Endodermal cell (in vitro differentiated cells): ENCODE measurements at regions not wholly inside any gene's neighbourhood (a gene's known extent, or its start where the extent isn't known, plus 50 kb on each side); places are given as distances from the start of the nearest gene placed in this dataset.
"Not testable (repeated sequence)": the region's sequence is repeated elsewhere in the genome, so short reads cannot be mapped to it uniquely, and the experiment has no call there.

ENCODE experiments used
- DNase-seq: peaks from one replicate; pipeline ENCODE4 v3.0.0-alpha.2; 2017
- H3K27ac ChIP-seq: 2 replicates; pipeline ENCODE4 v1.5.1; 2013; ENCODE audit warnings: mild to moderate bottlenecking, low read depth, low read length, moderate library complexity
- H3K27me3 ChIP-seq: 2 replicates; pipeline ENCODE4 v1.6.1; 2013; ENCODE audit warnings: mild to moderate bottlenecking, low read length, moderate library complexity; ENCODE audit not compliant: insufficient read depth, control insufficient read depth, poor library complexity, severe bottlenecking
- H3K36me3 ChIP-seq: 2 replicates; pipeline ENCODE4 v1.7.0; 2013; ENCODE audit warnings: mild to moderate bottlenecking, low read length, moderate library complexity; ENCODE audit not compliant: control insufficient read depth, insufficient read depth
- H3K4me1 ChIP-seq: one replicate; pipeline ENCODE4 v1.7.0; 2013; ENCODE audit warnings: low read length; ENCODE audit not compliant: control insufficient read depth, insufficient read depth
- H3K4me3 ChIP-seq: 2 replicates; pipeline ENCODE4 v1.5.1; 2013; ENCODE audit warnings: mild to moderate bottlenecking, low read length, moderate library complexity
- H3K9ac ChIP-seq: 2 replicates; pipeline ENCODE4 v1.6.1; 2013; ENCODE audit warnings: mild to moderate bottlenecking, low read length, moderate library complexity; ENCODE audit not compliant: poor library complexity, severe bottlenecking; ENCODE audit errors: extremely low read depth
- H3K9me3 ChIP-seq: 2 replicates; pipeline ENCODE4 v1.6.1; 2013; ENCODE audit warnings: mild to moderate bottlenecking, low read length, moderate library complexity; ENCODE audit not compliant: control insufficient read depth
- H3K27ac Mint-ChIP-seq: 2 replicates; pipeline ENCODE4 v1.8.0; 2020; ENCODE audit warnings: mixed read lengths
- H3K27me3 Mint-ChIP-seq: 2 replicates; pipeline ENCODE4 v1.8.0; 2021; ENCODE audit warnings: mild to moderate bottlenecking, mixed read lengths; ENCODE audit not compliant: insufficient read depth
- H3K36me3 Mint-ChIP-seq: 2 replicates; pipeline ENCODE4 v1.8.0; 2020; ENCODE audit warnings: low read depth, mixed read lengths
- H3K4me1 Mint-ChIP-seq: 2 replicates; pipeline ENCODE4 v1.8.0; 2020; ENCODE audit warnings: mixed read lengths
- H3K4me3 Mint-ChIP-seq: 2 replicates; pipeline ENCODE4 v1.8.0; 2020; ENCODE audit warnings: mild to moderate bottlenecking, moderate library complexity, mixed read lengths
- H3K9me3 Mint-ChIP-seq: 2 replicates; pipeline ENCODE4 v1.8.0; 2020; ENCODE audit warnings: mild to moderate bottlenecking, mixed read lengths
- WGBS, 2 experiments: methylation state at CpG; one replicate each; pipeline versions ENCODE4 v1.1.5 to v1.1.7; 2013; ENCODE audit warnings: missing lambda C conversion rate in 2 of 2, mixed read lengths in 1 of 2; ENCODE audit not compliant: insufficient coverage in 1 of 2, insufficient read length in 1 of 2; 5-methylcytosine and 5-hydroxymethylcytosine counted together
- TF ChIP-seq, protein P1 (sequence below): fragments of 200-600 bp; sonication (generic); conservative IDR thresholded peaks from 2 replicates; pipeline ENCODE4 v1.5.0; 2021; ENCODE audit warnings: antibody characterized with exemption, mild to moderate bottlenecking

DNA sequence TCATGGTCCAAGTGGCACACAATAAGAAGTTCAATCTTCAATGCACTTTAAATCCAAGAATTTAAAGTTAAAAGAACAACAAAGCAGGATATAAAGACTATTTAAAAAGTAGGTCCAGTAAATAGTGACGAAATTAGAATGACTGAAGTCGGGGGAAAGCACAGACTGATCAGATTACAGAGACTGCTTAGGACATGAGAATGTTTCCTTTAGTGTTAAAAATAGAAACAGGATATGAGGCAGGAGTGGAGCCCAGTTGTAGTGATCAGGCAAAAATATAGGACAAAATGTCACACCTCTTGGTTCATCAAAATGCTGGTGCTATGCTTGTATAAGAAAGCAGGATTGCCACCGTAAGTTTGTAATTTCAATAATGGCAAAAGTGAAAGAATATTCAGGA lies 52.2 kb upstream of the CD163 start:
- H3K9me3 Mint-ChIP-seq: peaks cover 21% of the 10 kb centered on the region
- no peaks in the 10 kb centered on the region for H3K4me1 ChIP-seq
- TF ChIP-seq, protein P1, sequence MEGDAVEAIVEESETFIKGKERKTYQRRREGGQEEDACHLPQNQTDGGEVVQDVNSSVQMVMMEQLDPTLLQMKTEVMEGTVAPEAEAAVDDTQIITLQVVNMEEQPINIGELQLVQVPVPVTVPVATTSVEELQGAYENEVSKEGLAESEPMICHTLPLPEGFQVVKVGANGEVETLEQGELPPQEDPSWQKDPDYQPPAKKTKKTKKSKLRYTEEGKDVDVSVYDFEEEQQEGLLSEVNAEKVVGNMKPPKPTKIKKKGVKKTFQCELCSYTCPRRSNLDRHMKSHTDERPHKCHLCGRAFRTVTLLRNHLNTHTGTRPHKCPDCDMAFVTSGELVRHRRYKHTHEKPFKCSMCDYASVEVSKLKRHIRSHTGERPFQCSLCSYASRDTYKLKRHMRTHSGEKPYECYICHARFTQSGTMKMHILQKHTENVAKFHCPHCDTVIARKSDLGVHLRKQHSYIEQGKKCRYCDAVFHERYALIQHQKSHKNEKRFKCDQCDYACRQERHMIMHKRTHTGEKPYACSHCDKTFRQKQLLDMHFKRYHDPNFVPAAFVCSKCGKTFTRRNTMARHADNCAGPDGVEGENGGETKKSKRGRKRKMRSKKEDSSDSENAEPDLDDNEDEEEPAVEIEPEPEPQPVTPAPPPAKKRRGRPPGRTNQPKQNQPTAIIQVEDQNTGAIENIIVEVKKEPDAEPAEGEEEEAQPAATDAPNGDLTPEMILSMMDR: no peak
- H3K4me3 ChIP-seq: no peak overlapping the region
- no peak overlapping the region for H3K9ac ChIP-seq
- no peak overlapping the region for H3K4me3 Mint-ChIP-seq
- H3K36me3 Mint-ChIP-seq: peaks cover 2% of the 10 kb centered on the region
- no peaks in the 10 kb centered on the region for H3K27me3 ChIP-seq
- H3K27ac ChIP-seq: no peak overlapping the region
- peaks cover 3% of the 10 kb centered on the region for H3K27me3 Mint-ChIP-seq
- peaks cover 2% of the 10 kb centered on the region for H3K4me1 Mint-ChIP-seq
- H3K36me3 ChIP-seq: no peaks in the 10 kb centered on the region
- H3K27ac Mint-ChIP-seq: no peak overlapping the region
- H3K9me3 ChIP-seq: no peaks in the 10 kb centered on the region
- DNase-seq: no peak
- WGBS, 2 experiments: 69 to 80% methylated on average over 2 to 3 of the region's 3 CpGs

DNA sequence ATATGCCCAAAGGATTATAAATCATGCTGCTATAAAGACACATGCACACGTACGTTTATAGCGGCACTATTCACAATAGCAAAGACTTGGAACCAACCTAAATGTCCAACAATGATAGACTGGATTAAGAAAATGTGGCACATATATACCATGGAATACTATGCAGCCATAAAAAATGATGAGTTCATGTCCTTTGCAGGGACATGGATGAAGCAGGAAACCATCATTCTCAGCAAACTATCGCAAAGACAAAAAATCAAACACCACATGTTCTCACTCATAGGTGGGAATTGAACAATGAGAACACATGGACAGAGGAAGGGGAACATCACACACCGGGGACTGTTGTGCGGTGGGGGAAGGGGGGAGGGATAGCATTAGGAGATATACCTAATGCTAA lies 51.3 kb upstream of the CD163 start:
- not testable (repeated sequence) for H3K4me1 ChIP-seq, H3K27me3 Mint-ChIP-seq, H3K36me3 ChIP-seq, H3K27ac Mint-ChIP-seq, H3K36me3 Mint-ChIP-seq, H3K4me3 ChIP-seq, H3K27me3 ChIP-seq, H3K9me3 ChIP-seq, H3K4me1 Mint-ChIP-seq, H3K4me3 Mint-ChIP-seq, H3K9ac ChIP-seq, DNase-seq, H3K27ac ChIP-seq
- H3K9me3 Mint-ChIP-seq: peaks cover 25% of the 10 kb centered on the region
- 83% methylated on average over 1 of the region's 6 CpGs; no CpG with 5 or more reads in 1 of the 2 experiments for WGBS, 2 experiments
